ENCODE measurements at regions not wholly inside any gene's neighbourhood (a gene's known extent, or its start where the extent isn't known, plus 50 kb on each side); places are given as distances from the start of the nearest gene placed in this dataset.

GRCh38 chr1:57632401-57632800 lies 208.5 kb upstream of the DAB1 start:
- DNase-seq (ENCODE audit: insufficient read length, low spot score) (no peak), FAIRE-seq (no peak)
- TF ChIP-seq POLR2AphosphoS5 (IDR thresholded peaks at IDR 0.05; ENCODE audit: low read depth, low read length) (no peak), SPI1 (IDR thresholded peaks at IDR 0.05; ENCODE audit: low read depth, low read length) (no peak), TAF1 (IDR thresholded peaks at IDR 0.05; ENCODE audit: low read depth, low read length) (no peak), PAX5 (IDR thresholded peaks at IDR 0.05; ENCODE audit: insufficient read depth, low read length, severe bottlenecking) (no peak), POU2F2 (IDR thresholded peaks at IDR 0.05; ENCODE audit: low read depth, low read length) (no peak), POLR2A (IDR thresholded peaks at IDR 0.05; ENCODE audit: low read depth, low read length) (no peak)

GRCh38 chr1:57627612-57628011 lies 203.8 kb upstream of the DAB1 start:
- no peak for TF ChIP-seq TAF1 (IDR thresholded peaks at IDR 0.05; ENCODE audit: low read depth, low read length)
- TF ChIP-seq POLR2AphosphoS5 (IDR thresholded peaks at IDR 0.05; ENCODE audit: low read depth, low read length) = no peak
- TF ChIP-seq POU2F2 (IDR thresholded peaks at IDR 0.05; ENCODE audit: low read depth, low read length) = no peak
- no peak for TF ChIP-seq SPI1 (IDR thresholded peaks at IDR 0.05; ENCODE audit: low read depth, low read length)
- no peak for TF ChIP-seq POLR2A (IDR thresholded peaks at IDR 0.05; ENCODE audit: low read depth, low read length)
- no peak for FAIRE-seq
- DNase-seq (ENCODE audit: insufficient read length, low spot score) = no peak

- DNase-seq (ENCODE audit: insufficient read length, low spot score) = no peak
- FAIRE-seq = no peak
- no peak for TF ChIP-seq TAF1 (IDR thresholded peaks at IDR 0.05; ENCODE audit: low read depth, low read length)
- no peak for TF ChIP-seq SPI1 (IDR thresholded peaks at IDR 0.05; ENCODE audit: low read depth, low read length)
- no peak for TF ChIP-seq PAX5 (IDR thresholded peaks at IDR 0.05; ENCODE audit: insufficient read depth, low read length, severe bottlenecking)
- no peak for TF ChIP-seq POLR2A (IDR thresholded peaks at IDR 0.05; ENCODE audit: low read depth, low read length)
- no peak for TF ChIP-seq POLR2AphosphoS5 (IDR thresholded peaks at IDR 0.05; ENCODE audit: low read depth, low read length)
- no peak for TF ChIP-seq POU2F2 (IDR thresholded peaks at IDR 0.05; ENCODE audit: low read depth, low read length)
These were observed 200.1 kb upstream of the DAB1 start for GRCh38 chr1:57623791-57624538.

GRCh38 chr1:57623039-57623790 lies 199.4 kb upstream of the DAB1 start:
- FAIRE-seq = no peak
- TF ChIP-seq PAX5 (IDR thresholded peaks at IDR 0.05; ENCODE audit: insufficient read depth, low read length, severe bottlenecking) = no peak
- TF ChIP-seq SPI1 (IDR thresholded peaks at IDR 0.05; ENCODE audit: low read depth, low read length) = no peak
- TF ChIP-seq POLR2A (IDR thresholded peaks at IDR 0.05; ENCODE audit: low read depth, low read length) = no peak
- no peak for TF ChIP-seq POLR2AphosphoS5 (IDR thresholded peaks at IDR 0.05; ENCODE audit: low read depth, low read length)
- no peak for DNase-seq (ENCODE audit: insufficient read length, low spot score)

- DNase-seq (ENCODE audit: insufficient read length, low spot score) (no peak), FAIRE-seq (no peak)
- no peak for TF ChIP-seq TAF1 (IDR thresholded peaks at IDR 0.05; ENCODE audit: low read depth, low read length)
- no peak for TF ChIP-seq SPI1 (IDR thresholded peaks at IDR 0.05; ENCODE audit: low read depth, low read length)
- no peak for TF ChIP-seq PAX5 (IDR thresholded peaks at IDR 0.05; ENCODE audit: insufficient read depth, low read length, severe bottlenecking)
- no peak for TF ChIP-seq POU2F2 (IDR thresholded peaks at IDR 0.05; ENCODE audit: low read depth, low read length)
- no peak for TF ChIP-seq POLR2AphosphoS5 (IDR thresholded peaks at IDR 0.05; ENCODE audit: low read depth, low read length)
- no peak for TF ChIP-seq POLR2A (IDR thresholded peaks at IDR 0.05; ENCODE audit: low read depth, low read length)
These were observed 197.9 kb upstream of the DAB1 start for GRCh38 chr1:57621776-57622175.

- TF ChIP-seq TAF1 (IDR thresholded peaks at IDR 0.05; ENCODE audit: low read depth, low read length) = no peak
- TF ChIP-seq PAX5 (IDR thresholded peaks at IDR 0.05; ENCODE audit: insufficient read depth, low read length, severe bottlenecking) = no peak
- no peak for TF ChIP-seq POLR2AphosphoS5 (IDR thresholded peaks at IDR 0.05; ENCODE audit: low read depth, low read length)
- TF ChIP-seq POLR2A (IDR thresholded peaks at IDR 0.05; ENCODE audit: low read depth, low read length) = no peak
- TF ChIP-seq SPI1 (IDR thresholded peaks at IDR 0.05; ENCODE audit: low read depth, low read length) = no peak
- no peak for TF ChIP-seq POU2F2 (IDR thresholded peaks at IDR 0.05; ENCODE audit: low read depth, low read length)
- DNase-seq (ENCODE audit: insufficient read length, low spot score) = no peak
- FAIRE-seq = no peak
These were observed 196.7 kb upstream of the DAB1 start for GRCh38 chr1:57620605-57621004.

GRCh38 chr1:57616921-57617320 lies 193.1 kb upstream of the DAB1 start:
- TF ChIP-seq POLR2A (IDR thresholded peaks at IDR 0.05; ENCODE audit: low read depth, low read length) (no peak), SPI1 (IDR thresholded peaks at IDR 0.05; ENCODE audit: low read depth, low read length) (no peak), TAF1 (IDR thresholded peaks at IDR 0.05; ENCODE audit: low read depth, low read length) (no peak), POLR2AphosphoS5 (IDR thresholded peaks at IDR 0.05; ENCODE audit: low read depth, low read length) (no peak), POU2F2 (IDR thresholded peaks at IDR 0.05; ENCODE audit: low read depth, low read length) (no peak), PAX5 (IDR thresholded peaks at IDR 0.05; ENCODE audit: insufficient read depth, low read length, severe bottlenecking) (no peak)
- DNase-seq (ENCODE audit: insufficient read length, low spot score) (no peak), FAIRE-seq (no peak)

GRCh38 chr1:57615956-57616355 lies 192.1 kb upstream of the DAB1 start:
- DNase-seq (ENCODE audit: insufficient read length, low spot score) = no peak
- TF ChIP-seq POU2F2 (IDR thresholded peaks at IDR 0.05; ENCODE audit: low read depth, low read length) (no peak), POLR2A (IDR thresholded peaks at IDR 0.05; ENCODE audit: low read depth, low read length) (no peak), POLR2AphosphoS5 (IDR thresholded peaks at IDR 0.05; ENCODE audit: low read depth, low read length) (no peak), SPI1 (IDR thresholded peaks at IDR 0.05; ENCODE audit: low read depth, low read length) (no peak), PAX5 (IDR thresholded peaks at IDR 0.05; ENCODE audit: insufficient read depth, low read length, severe bottlenecking) (no peak), TAF1 (IDR thresholded peaks at IDR 0.05; ENCODE audit: low read depth, low read length) (no peak)
- no peak for FAIRE-seq

- no peak for TF ChIP-seq POU2F2 (IDR thresholded peaks at IDR 0.05; ENCODE audit: low read depth, low read length)
- TF ChIP-seq SPI1 (IDR thresholded peaks at IDR 0.05; ENCODE audit: low read depth, low read length) = no peak
- no peak for TF ChIP-seq TAF1 (IDR thresholded peaks at IDR 0.05; ENCODE audit: low read depth, low read length)
- no peak for TF ChIP-seq PAX5 (IDR thresholded peaks at IDR 0.05; ENCODE audit: insufficient read depth, low read length, severe bottlenecking)
- TF ChIP-seq POLR2A (IDR thresholded peaks at IDR 0.05; ENCODE audit: low read depth, low read length) = no peak
- no peak for TF ChIP-seq POLR2AphosphoS5 (IDR thresholded peaks at IDR 0.05; ENCODE audit: low read depth, low read length)
- DNase-seq (ENCODE audit: insufficient read length, low spot score) (no peak), FAIRE-seq (no peak)
These were observed 189.0 kb upstream of the DAB1 start for GRCh38 chr1:57612833-57613232.
